ENCODE measurements at regions not wholly inside any gene's neighbourhood (a gene's known extent, or its start where the extent isn't known, plus 50 kb on each side); places are given as distances from the start of the nearest gene placed in this dataset.

DNA sequence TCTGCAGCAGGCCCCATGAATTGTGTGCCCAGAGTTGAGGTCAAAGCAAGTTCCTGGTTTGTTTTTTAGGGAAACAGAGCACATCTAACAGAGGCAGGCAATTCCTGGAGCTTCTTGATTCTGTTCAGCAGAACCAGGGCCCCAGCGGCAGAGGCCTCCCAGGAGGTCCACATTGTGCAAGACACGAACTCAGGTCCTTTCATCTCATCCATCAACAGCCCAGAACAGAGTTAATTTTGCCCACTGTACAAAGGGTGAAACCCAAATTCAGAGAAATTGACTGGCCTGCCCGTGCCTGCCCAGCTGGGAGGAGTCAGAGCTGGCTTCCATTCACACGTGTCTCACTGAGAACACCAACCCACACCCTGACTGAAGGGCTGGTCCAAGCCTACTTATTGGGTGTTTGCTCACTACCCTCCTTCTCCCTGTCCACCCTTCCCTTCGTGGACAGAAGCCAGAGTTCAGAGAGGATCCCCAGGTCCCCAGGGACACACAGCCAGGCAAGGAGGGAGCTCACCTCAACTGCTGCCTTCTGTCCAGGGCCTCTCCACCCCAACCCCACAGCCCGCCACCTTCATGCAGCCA is 607.1 kb downstream of the TBC1D22A start (continued):
- TF ChIP-seq, protein P1, sequence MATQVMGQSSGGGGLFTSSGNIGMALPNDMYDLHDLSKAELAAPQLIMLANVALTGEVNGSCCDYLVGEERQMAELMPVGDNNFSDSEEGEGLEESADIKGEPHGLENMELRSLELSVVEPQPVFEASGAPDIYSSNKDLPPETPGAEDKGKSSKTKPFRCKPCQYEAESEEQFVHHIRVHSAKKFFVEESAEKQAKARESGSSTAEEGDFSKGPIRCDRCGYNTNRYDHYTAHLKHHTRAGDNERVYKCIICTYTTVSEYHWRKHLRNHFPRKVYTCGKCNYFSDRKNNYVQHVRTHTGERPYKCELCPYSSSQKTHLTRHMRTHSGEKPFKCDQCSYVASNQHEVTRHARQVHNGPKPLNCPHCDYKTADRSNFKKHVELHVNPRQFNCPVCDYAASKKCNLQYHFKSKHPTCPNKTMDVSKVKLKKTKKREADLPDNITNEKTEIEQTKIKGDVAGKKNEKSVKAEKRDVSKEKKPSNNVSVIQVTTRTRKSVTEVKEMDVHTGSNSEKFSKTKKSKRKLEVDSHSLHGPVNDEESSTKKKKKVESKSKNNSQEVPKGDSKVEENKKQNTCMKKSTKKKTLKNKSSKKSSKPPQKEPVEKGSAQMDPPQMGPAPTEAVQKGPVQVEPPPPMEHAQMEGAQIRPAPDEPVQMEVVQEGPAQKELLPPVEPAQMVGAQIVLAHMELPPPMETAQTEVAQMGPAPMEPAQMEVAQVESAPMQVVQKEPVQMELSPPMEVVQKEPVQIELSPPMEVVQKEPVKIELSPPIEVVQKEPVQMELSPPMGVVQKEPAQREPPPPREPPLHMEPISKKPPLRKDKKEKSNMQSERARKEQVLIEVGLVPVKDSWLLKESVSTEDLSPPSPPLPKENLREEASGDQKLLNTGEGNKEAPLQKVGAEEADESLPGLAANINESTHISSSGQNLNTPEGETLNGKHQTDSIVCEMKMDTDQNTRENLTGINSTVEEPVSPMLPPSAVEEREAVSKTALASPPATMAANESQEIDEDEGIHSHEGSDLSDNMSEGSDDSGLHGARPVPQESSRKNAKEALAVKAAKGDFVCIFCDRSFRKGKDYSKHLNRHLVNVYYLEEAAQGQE (IDR thresholded peaks at IDR 0.05; ENCODE audit: low read depth): no peak
- TF ChIP-seq EZH2phosphoT487 (IDR thresholded peaks at IDR 0.05; ENCODE audit: borderline replicate concordance) (no peak), SP1 (IDR thresholded peaks at IDR 0.05; ENCODE audit: low read depth) (no peak)

DNA sequence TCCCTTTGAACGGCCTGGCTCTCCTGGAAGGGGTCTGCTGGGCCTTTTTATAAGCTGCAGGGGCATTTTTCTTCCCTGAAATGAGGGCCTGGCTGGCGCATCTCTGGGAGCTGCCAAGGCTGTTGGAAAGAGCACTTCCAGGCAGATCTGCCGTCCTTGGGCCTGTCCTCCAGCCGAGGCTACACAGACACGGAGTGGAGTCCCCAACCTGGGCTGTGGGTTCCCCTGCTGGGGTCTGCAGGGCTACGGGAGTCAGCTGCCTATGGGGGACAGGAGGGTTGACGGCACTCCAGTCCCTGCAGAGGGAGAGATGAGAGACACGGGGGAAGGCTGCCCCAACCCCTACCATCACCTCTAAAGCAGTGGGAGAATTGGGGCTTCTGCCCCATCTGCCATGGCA is 606.6 kb downstream of the TBC1D22A start:
- H3K4me2 ChIP-seq (ENCODE audit: low read length): no peak overlapping the region
- no peak overlapping the region for H3K4me3 ChIP-seq (replicated peaks in 1 of 2; ENCODE audit: low read depth in 1 of 2, low read length in 2 of 2)
- H3K9me2 ChIP-seq (ENCODE audit: insufficient read depth): no peaks in the 10 kb centered on the region
- DNase-seq (ENCODE audit: low read depth, low spot score) (no peak), ATAC-seq (no peak)
- BruUV-seq (replicated peaks): no TSS peak
- no peaks in the 10 kb centered on the region for H3K36me3 ChIP-seq (ENCODE audit: control insufficient read depth in 1 of 2, insufficient read depth in 2 of 2, low read length in 2 of 2)
- H3K27ac ChIP-seq (ENCODE audit: low read depth, low read length): no peak overlapping the region
- no peaks in the 10 kb centered on the region for H3K27me3 ChIP-seq (ENCODE audit: insufficient read depth, low read length)
- 0 out of 4 replicates have a peak, but pooled peaks cover 0 to 4% of the 10 kb centered on the region in 2 experiments for H3K9me3 ChIP-seq (ENCODE audit: control insufficient read depth in 1 of 2, insufficient read depth in 1 of 2, low read depth in 1 of 2, low read length in 2 of 2)
- intact Hi-C loops (cut with micrococcal nuclease): no loop called here
- TF ChIP-seq EZH2phosphoT487 (IDR thresholded peaks at IDR 0.05; ENCODE audit: borderline replicate concordance): no peak
- TF ChIP-seq SIN3A (IDR thresholded peaks at IDR 0.05; ENCODE audit: low read depth): no peak
- no peak for TF ChIP-seq EGR1 (IDR thresholded peaks at IDR 0.05; ENCODE audit: low read depth)
- TF ChIP-seq, protein P2, sequence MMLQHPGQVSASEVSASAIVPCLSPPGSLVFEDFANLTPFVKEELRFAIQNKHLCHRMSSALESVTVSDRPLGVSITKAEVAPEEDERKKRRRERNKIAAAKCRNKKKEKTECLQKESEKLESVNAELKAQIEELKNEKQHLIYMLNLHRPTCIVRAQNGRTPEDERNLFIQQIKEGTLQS (IDR thresholded peaks at IDR 0.05): no peak
- TF ChIP-seq TCF7L2 (IDR thresholded peaks at IDR 0.05; ENCODE audit: borderline replicate concordance, extremely low read depth, insufficient read depth, insufficient read length): no peak
- no peak for TF ChIP-seq POLR2A (IDR thresholded peaks at IDR 0.05; ENCODE audit: borderline replicate concordance, extremely low read depth, insufficient read depth, insufficient read length)
- TF ChIP-seq JUND (IDR thresholded peaks at IDR 0.05): no peak
- no peak for TF ChIP-seq SRF (IDR thresholded peaks at IDR 0.05; ENCODE audit: low read depth)
- TF ChIP-seq CBX3 (IDR thresholded peaks at IDR 0.05; ENCODE audit: low read depth): no peak
- TF ChIP-seq EZH2 (IDR thresholded peaks at IDR 0.05): no peak
- no peak for TF ChIP-seq SP1 (IDR thresholded peaks at IDR 0.05; ENCODE audit: low read depth)
- TF ChIP-seq, protein P1 (IDR thresholded peaks at IDR 0.05; ENCODE audit: low read depth): no peak
- no peak for TF ChIP-seq FOSL1 (IDR thresholded peaks at IDR 0.05; ENCODE audit: low read depth)
- no peak for TF ChIP-seq CEBPB (IDR thresholded peaks at IDR 0.05; ENCODE audit: low read depth)
- no peak for TF ChIP-seq ZFX (IDR thresholded peaks at IDR 0.05)
- TF ChIP-seq ELF1 (IDR thresholded peaks at IDR 0.05; ENCODE audit: borderline replicate concordance, low read depth): no peak
- TF ChIP-seq, protein P3, sequence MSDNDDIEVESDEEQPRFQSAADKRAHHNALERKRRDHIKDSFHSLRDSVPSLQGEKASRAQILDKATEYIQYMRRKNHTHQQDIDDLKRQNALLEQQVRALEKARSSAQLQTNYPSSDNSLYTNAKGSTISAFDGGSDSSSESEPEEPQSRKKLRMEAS (IDR thresholded peaks at IDR 0.05): no peak
- TF ChIP-seq ZNF274 (IDR thresholded peaks at IDR 0.05; ENCODE audit: low read depth, low read length): no peak
- no peak for TF ChIP-seq POLR2AphosphoS5 (IDR thresholded peaks at IDR 0.05; ENCODE audit: low read depth, low read length)
- H4K20me1 ChIP-seq (ENCODE audit: insufficient read depth): no peaks in the 10 kb centered on the region
- H3K9ac ChIP-seq (ENCODE audit: low read length): no peak overlapping the region
- peaks cover 2 to 11% of the 10 kb centered on the region in 2 experiments; a peak in 1 of 4 replicates for H3K4me1 ChIP-seq (ENCODE audit: control insufficient read depth in 1 of 2, insufficient read depth in 2 of 2, low read length in 2 of 2)
- H3K79me2 ChIP-seq (ENCODE audit: insufficient read depth, low read length): no peaks in the 10 kb centered on the region
- H2AFZ ChIP-seq (ENCODE audit: low read depth, low read length, poor library complexity, severe bottlenecking): no peak overlapping the region
- POLR2A ChIA-PET: no interaction called here
- CTCF ChIA-PET: no interaction called here
- RAD21 ChIA-PET (ENCODE audit: low non-redundant PET in 1 of 2, low total read pairs in 2 of 2, uncharacterized antibody in 2 of 2, unreplicated experiment in 2 of 2): no interaction called here
